Liver (tissue), 8 donors: ENCODE measurements at regions not wholly inside any gene's neighbourhood (a gene's known extent, or its start where the extent isn't known, plus 50 kb on each side); places are given as distances from the start of the nearest gene placed in this dataset.

ENCODE experiments used
- DNase-seq: peaks from one replicate; pipeline ENCODE4 v3.0.0-alpha.2; 2017; ENCODE audit warnings: low spot score
- H3K27ac ChIP-seq, 2 donors: one replicate each; pipeline ENCODE4 v1.7.0; 2013; ENCODE audit warnings: inconsistent platforms in 2 of 2, low read length in 2 of 2, control low read depth in 1 of 2, low read depth in 1 of 2, mild to moderate bottlenecking in 1 of 2
- H3K27me3 ChIP-seq, 4 donors: one replicate each; pipeline versions ENCODE4 v1.6.1 to v1.7.0; 2013; ENCODE audit warnings: low read length in 3 of 4, inconsistent platforms in 1 of 4, mild to moderate bottlenecking in 1 of 4, moderate library complexity in 1 of 4; ENCODE audit not compliant: control insufficient read depth in 4 of 4, insufficient read depth in 4 of 4
- H3K36me3 ChIP-seq, 4 donors: one replicate each; pipeline versions ENCODE4 v1.6.1 to v1.7.0; 2013; ENCODE audit warnings: low read length in 3 of 4, mild to moderate bottlenecking in 3 of 4, low read depth in 1 of 4, moderate library complexity in 1 of 4; ENCODE audit not compliant: control insufficient read depth in 4 of 4, insufficient read depth in 3 of 4
- H3K4me1 ChIP-seq, 4 donors: one replicate each; pipeline versions ENCODE4 v1.6.1 to v1.7.0; 2013; ENCODE audit warnings: low read length in 3 of 4, mild to moderate bottlenecking in 3 of 4, moderate library complexity in 1 of 4; ENCODE audit not compliant: control insufficient read depth in 4 of 4, insufficient read depth in 4 of 4
- H3K4me3 ChIP-seq, 3 donors: one replicate each; pipeline versions ENCODE4 v1.6.1 to v1.7.0; 2013; ENCODE audit warnings: low read length in 3 of 3, control low read depth in 1 of 3, low read depth in 1 of 3, mild to moderate bottlenecking in 1 of 3
- H3K9ac ChIP-seq, 2 donors: one replicate each; pipeline ENCODE4 v1.7.0; 2013; ENCODE audit warnings: low read length in 2 of 2, mild to moderate bottlenecking in 2 of 2, moderate library complexity in 2 of 2, control low read depth in 1 of 2, low read depth in 1 of 2
- H3K9me3 ChIP-seq, 4 donors: one replicate each; pipeline versions ENCODE4 v1.6.1 to v1.7.0; 2013; ENCODE audit warnings: low read length in 3 of 4; ENCODE audit not compliant: control insufficient read depth in 4 of 4
- ATF3 ChIP-seq: IDR thresholded peaks from 2 replicates; pipeline ENCODE4 v1.6.1; 2016; ENCODE audit warnings: antibody characterized with exemption
- CTCF ChIP-seq: fragments of 150-350 bp; IDR thresholded peaks from 2 replicates; pipeline ENCODE4 v1.5.1; 2017; ENCODE audit warnings: improper control_type of control experiment, low read depth, low read length; ENCODE audit not compliant: missing input control
- EGR1 ChIP-seq, 2 donors: IDR thresholded peaks; 2 replicates each; pipeline ENCODE4 v1.6.1; 2016 to 2018; ENCODE audit warnings: antibody characterized with exemption in 2 of 2, low read depth in 2 of 2
- FOXA2 ChIP-seq: IDR thresholded peaks from 2 replicates; pipeline ENCODE4 v1.6.1; 2016; ENCODE audit warnings: antibody characterized with exemption
- GABPA ChIP-seq, 2 donors: IDR thresholded peaks in 1 of 2; conservative IDR thresholded peaks in 1 of 2; 2 replicates each; pipeline ENCODE4 v1.6.1; 2016; ENCODE audit warnings: antibody characterized with exemption in 2 of 2, mild to moderate bottlenecking in 1 of 2, moderate library complexity in 1 of 2
- HNF4A ChIP-seq, 2 donors: conservative IDR thresholded peaks; 2 replicates each; pipeline ENCODE4 v1.6.1; 2016; ENCODE audit warnings: antibody characterized with exemption in 2 of 2, mild to moderate bottlenecking in 2 of 2
- HNF4G ChIP-seq: IDR thresholded peaks from 2 replicates; pipeline ENCODE4 v1.6.1; 2016; ENCODE audit warnings: antibody characterized with exemption
- JUND ChIP-seq, 2 donors: IDR thresholded peaks; 2 replicates each; pipeline ENCODE4 v1.6.1; 2016; ENCODE audit warnings: antibody characterized with exemption in 2 of 2
- NR2F2 ChIP-seq: IDR thresholded peaks from 2 replicates; pipeline ENCODE4 v1.6.1; 2016; ENCODE audit warnings: antibody characterized with exemption
- RAD21 ChIP-seq, 2 donors: IDR thresholded peaks; 2 replicates each; pipeline ENCODE4 v1.6.1; 2016; ENCODE audit warnings: antibody characterized with exemption in 2 of 2, mild to moderate bottlenecking in 2 of 2
- REST ChIP-seq: IDR thresholded peaks from 2 replicates; pipeline ENCODE4 v1.6.1; 2016; ENCODE audit warnings: antibody characterized with exemption, mild to moderate bottlenecking
- SP1 ChIP-seq: IDR thresholded peaks from 2 replicates; pipeline ENCODE4 v1.6.1; 2018; ENCODE audit warnings: antibody characterized with exemption, mild to moderate bottlenecking
- TAF1 ChIP-seq: conservative IDR thresholded peaks from 2 replicates; pipeline ENCODE4 v1.6.1; 2016; ENCODE audit warnings: antibody characterized with exemption, mild to moderate bottlenecking
- YY1 ChIP-seq: IDR thresholded peaks from 2 replicates; pipeline ENCODE4 v1.6.1; 2016; ENCODE audit warnings: antibody characterized with exemption, mild to moderate bottlenecking
- WGBS: extraction: QIAGEN DNeasy Blood & Tissue Kit; methylation state at CpG from one replicate; pipeline ENCODE4 v1.1.7; 2013; 5-methylcytosine and 5-hydroxymethylcytosine counted together
- donor health status: healthy.
- donor health status: healthy.
- donor health status: healthy.
- donor health status: healthy.
- donor health status: healthy.

GRCh38 chr9:117936185-117937130 is 232.3 kb downstream of the TLR4 start:
- no peaks in the 10 kb centered on the region for H3K27me3 ChIP-seq
- no peaks in the 10 kb centered on the region for H3K4me1 ChIP-seq
- no peak for TF ChIP-seq REST
- TF ChIP-seq YY1, result no peak
- no peak for TF ChIP-seq GABPA (IDR thresholded peaks at IDR 0.05 in 1 of 2, conservative IDR thresholded peaks at IDR 0.05 in 1 of 2)
- no peak for TF ChIP-seq RAD21 (IDR thresholded peaks at IDR 0.05)
- no peak for TF ChIP-seq NR2F2
- no peak for TF ChIP-seq EGR1 (IDR thresholded peaks at IDR 0.05; ENCODE audit: low read depth in 2 of 2)
- no peak for TF ChIP-seq CTCF
- TF ChIP-seq HNF4A (conservative IDR thresholded peaks at IDR 0.05), result no peak
- TF ChIP-seq ATF3, result no peak
- no peak for TF ChIP-seq HNF4G
- TF ChIP-seq SP1, result no peak
- 73% methylated on average over 5 of the region's 5 CpGs for WGBS
- DNase-seq, result no peak
- no peak overlapping the region for H3K4me3 ChIP-seq
- H3K27ac ChIP-seq, result no peak overlapping the region
- no peaks in the 10 kb centered on the region for H3K9me3 ChIP-seq
- H3K36me3 ChIP-seq, result no peaks in the 10 kb centered on the region
- H3K9ac ChIP-seq, result no peak overlapping the region

DNA sequence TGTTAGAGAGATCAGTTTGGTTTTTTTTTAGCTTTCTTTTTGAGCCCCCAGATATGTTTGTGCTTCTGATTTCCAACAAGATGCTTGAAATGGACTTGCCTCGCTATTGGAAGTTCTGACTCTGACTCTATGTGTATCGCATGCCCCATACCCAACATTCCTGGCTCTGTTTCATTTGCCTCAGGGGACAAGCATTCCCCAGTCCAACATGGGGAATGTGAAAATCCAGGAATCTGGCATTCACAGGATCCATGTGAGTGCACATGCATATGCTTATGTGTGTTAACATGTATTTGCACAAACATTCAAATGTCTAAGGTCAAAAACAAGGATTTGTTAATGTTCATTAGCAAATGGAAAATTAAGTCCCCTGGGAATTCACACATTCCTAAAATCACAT is 233.9 kb downstream of the TLR4 start:
- Histone ChIP-seq H3K4me3 (no peak overlapping the region), H3K4me1 (no peaks in the 10 kb centered on the region), H3K9me3 (no peaks in the 10 kb centered on the region), H3K27ac (no peak overlapping the region), H3K9ac (no peak overlapping the region), H3K36me3 (no peaks in the 10 kb centered on the region), H3K27me3 (no peaks in the 10 kb centered on the region)
- no peak for DNase-seq
- 91% methylated on average over 2 of the region's 2 CpGs for WGBS
- TF ChIP-seq JUND (IDR thresholded peaks at IDR 0.05) (no peak), HNF4A (conservative IDR thresholded peaks at IDR 0.05) (no peak), ATF3 (no peak), FOXA2 (no peak), TAF1 (no peak)
